Ascending aorta (tissue), 2 donors: ENCODE measurements at regions not wholly inside any gene's neighbourhood (a gene's known extent, or its start where the extent isn't known, plus 50 kb on each side); places are given as distances from the start of the nearest gene placed in this dataset.

ENCODE experiments used
- DNase-seq, 2 donors: peaks; one replicate each; pipeline ENCODE4 v3.0.0-alpha.2; 2019; ENCODE audit warnings: low spot score in 2 of 2
- H3K27ac ChIP-seq, 2 donors: fragments of 200-600 bp; sonication (generic); one replicate each; pipeline ENCODE4 v1.5.1; 2016 to 2017; ENCODE audit warnings: mild to moderate bottlenecking in 1 of 2
- H3K27me3 ChIP-seq: fragments of 200-600 bp; sonication (generic); one replicate; pipeline ENCODE4 v1.5.1; 2017
- H3K36me3 ChIP-seq, 2 donors: fragments of 200-600 bp; sonication (generic); one replicate each; pipeline ENCODE4 v1.5.1; 2016
- H3K4me1 ChIP-seq, 2 donors: fragments of 200-600 bp; sonication (generic); one replicate each; pipeline ENCODE4 v1.5.1; 2016 to 2017; ENCODE audit warnings: mild to moderate bottlenecking in 1 of 2
- H3K4me3 ChIP-seq, 2 donors: fragments of 200-600 bp; sonication (generic); one replicate each; pipeline ENCODE4 v1.5.1; 2016 to 2017; ENCODE audit warnings: mild to moderate bottlenecking in 1 of 2
- H3K9me3 ChIP-seq, 2 donors: fragments of 200-600 bp; sonication (generic); one replicate each; pipeline ENCODE4 v1.5.1; 2016
- intact Hi-C: fragments of 100-400 bp; cut with DNase I; formaldehyde crosslinking; loops from one replicate; pipeline ENCODE4 v1.15.1; 2023
- TF ChIP-seq, protein P1 (sequence below), 3 experiments: fragments of 200-600 bp in 2 of 3; fragments of 450-650 bp in 1 of 3; sonication (generic) in 2 of 3; IDR thresholded peaks; one replicate each; pipeline ENCODE4 v1.5.1; 2016 to 2019; ENCODE audit warnings: antibody characterized with exemption in 3 of 3, mild to moderate bottlenecking in 1 of 3, moderate library complexity in 1 of 3

DNA sequence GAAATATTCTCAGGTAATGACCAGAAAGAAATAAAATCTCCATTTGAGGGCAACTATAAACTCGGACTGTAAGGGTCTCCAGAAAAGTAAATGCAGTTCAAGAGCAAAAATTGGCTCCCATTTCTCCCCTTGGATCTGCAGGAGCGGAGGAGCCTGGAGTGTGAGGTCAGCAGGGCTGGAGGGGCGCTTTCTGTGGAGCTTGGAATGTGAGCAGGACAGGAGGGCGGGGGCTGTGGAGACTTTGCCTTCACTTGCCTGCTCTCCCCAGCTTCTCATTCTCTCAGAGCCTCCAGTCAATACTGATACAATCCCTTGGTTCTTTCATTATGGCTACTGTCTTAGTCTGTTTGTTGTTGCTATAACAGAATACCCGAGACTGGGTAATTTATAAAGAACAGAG lies 162.8 kb upstream of the ANKH start:
- TF ChIP-seq, protein P1, sequence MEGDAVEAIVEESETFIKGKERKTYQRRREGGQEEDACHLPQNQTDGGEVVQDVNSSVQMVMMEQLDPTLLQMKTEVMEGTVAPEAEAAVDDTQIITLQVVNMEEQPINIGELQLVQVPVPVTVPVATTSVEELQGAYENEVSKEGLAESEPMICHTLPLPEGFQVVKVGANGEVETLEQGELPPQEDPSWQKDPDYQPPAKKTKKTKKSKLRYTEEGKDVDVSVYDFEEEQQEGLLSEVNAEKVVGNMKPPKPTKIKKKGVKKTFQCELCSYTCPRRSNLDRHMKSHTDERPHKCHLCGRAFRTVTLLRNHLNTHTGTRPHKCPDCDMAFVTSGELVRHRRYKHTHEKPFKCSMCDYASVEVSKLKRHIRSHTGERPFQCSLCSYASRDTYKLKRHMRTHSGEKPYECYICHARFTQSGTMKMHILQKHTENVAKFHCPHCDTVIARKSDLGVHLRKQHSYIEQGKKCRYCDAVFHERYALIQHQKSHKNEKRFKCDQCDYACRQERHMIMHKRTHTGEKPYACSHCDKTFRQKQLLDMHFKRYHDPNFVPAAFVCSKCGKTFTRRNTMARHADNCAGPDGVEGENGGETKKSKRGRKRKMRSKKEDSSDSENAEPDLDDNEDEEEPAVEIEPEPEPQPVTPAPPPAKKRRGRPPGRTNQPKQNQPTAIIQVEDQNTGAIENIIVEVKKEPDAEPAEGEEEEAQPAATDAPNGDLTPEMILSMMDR (IDR thresholded peaks at IDR 0.05), result no peak
- intact Hi-C loops, result no loop called here

DNA sequence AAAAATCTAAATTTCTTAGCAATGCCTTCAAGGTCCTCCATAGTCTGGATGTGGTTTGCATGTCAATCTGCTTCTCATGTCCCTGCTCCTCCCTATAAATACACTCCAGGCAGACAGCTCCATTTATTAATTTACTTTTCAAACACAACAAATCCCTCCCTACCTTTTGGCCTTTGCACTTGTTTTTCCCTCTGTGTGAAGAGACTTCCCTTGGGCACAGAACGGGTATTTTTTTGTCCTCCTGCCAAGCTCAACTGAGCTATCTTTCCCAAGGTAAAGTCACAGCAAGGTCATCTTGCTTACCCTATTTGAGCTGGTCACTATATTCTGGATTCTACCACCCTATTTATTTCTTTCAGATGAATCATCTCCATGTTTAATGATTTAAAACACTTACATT lies 159.6 kb upstream of the ANKH start:
- Histone ChIP-seq H3K9me3 (no peaks in the 10 kb centered on the region), H3K36me3 (no peaks in the 10 kb centered on the region), H3K27me3 (no peaks in the 10 kb centered on the region), H3K27ac (no peak overlapping the region), H3K4me3 (no peak overlapping the region), H3K4me1 (peaks cover 0 to 6% of the 10 kb centered on the region in 2 donors)
- TF ChIP-seq, protein P1 (IDR thresholded peaks at IDR 0.05), result no peak
- intact Hi-C loops, result no loop called here
- no peak for DNase-seq

More for the DNA sequence above, 162.8 kb upstream of the ANKH start:
- H3K36me3 ChIP-seq, result no peaks in the 10 kb centered on the region
- peaks cover 0 to 5% of the 10 kb centered on the region in 2 donors for H3K9me3 ChIP-seq
- no peak overlapping the region for H3K27ac ChIP-seq
- DNase-seq, result no peak
- no peaks in the 10 kb centered on the region for H3K4me1 ChIP-seq
- H3K27me3 ChIP-seq, result no peaks in the 10 kb centered on the region
- H3K4me3 ChIP-seq, result no peak overlapping the region

DNA sequence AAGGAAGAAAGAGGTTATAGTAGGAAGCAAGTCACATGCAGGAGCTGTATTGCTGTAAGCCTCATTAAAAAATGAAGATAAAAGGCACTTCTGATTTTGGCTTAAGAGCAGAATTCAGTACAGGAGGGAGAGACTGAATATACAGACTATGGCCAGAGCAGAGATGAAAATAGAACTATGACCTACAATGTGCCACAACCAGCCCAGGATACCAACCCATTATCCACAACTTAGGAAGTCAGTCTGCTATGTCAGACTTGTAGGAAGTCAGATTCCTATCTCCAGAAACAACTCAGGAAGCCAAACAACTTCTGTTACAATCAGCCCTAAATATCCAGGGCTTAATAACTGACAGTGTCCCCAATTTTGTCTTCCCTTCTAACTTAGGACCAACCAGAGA lies 156.2 kb upstream of the ANKH start:
- TF ChIP-seq, protein P1 (IDR thresholded peaks at IDR 0.05), result no peak
- no peak for DNase-seq
- no peak overlapping the region for H3K4me3 ChIP-seq
- H3K4me1 ChIP-seq, result peaks cover 0 to 6% of the 10 kb centered on the region in 2 donors
- no peak overlapping the region for H3K27ac ChIP-seq
- intact Hi-C loops, result loop anchor here (10.0 kb wide), 1 partner anchor 807 kb away; no protein-coding TSS in a partner anchor
- no peaks in the 10 kb centered on the region for H3K36me3 ChIP-seq
- no peaks in the 10 kb centered on the region for H3K27me3 ChIP-seq
- H3K9me3 ChIP-seq, result no peaks in the 10 kb centered on the region

DNA sequence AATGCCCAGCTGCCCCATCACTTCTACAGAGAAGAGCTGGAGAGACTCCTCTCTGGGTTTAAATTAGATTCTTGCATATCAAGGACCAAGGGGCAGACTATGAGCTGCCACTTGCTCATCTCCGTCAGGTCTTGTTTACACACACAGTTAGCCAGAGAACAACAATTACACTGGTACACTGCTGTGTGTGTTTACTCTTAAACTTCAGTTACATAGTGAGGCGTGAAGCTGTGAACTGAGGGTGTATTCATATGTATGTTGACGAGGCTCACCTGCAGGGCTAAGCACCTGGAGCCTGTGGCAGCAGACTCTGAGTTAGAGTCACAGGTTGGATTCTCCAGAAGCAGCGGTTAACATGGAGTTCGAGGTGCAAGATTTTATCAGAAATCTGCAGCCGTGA lies 155.4 kb upstream of the ANKH start:
- Histone ChIP-seq H3K4me1 (peaks cover 0 to 6% of the 10 kb centered on the region in 2 donors), H3K4me3 (no peak overlapping the region), H3K9me3 (no peaks in the 10 kb centered on the region), H3K36me3 (no peaks in the 10 kb centered on the region), H3K27ac (peak overlapping the region in 1 of 2 donors; percentile 64), H3K27me3 (no peaks in the 10 kb centered on the region)
- intact Hi-C loops, result loop anchor here (10.0 kb wide), 1 partner anchor 808 kb away; no protein-coding TSS in a partner anchor
- DNase-seq, result no peak
- TF ChIP-seq, protein P1 (IDR thresholded peaks at IDR 0.05), result no peak

DNA sequence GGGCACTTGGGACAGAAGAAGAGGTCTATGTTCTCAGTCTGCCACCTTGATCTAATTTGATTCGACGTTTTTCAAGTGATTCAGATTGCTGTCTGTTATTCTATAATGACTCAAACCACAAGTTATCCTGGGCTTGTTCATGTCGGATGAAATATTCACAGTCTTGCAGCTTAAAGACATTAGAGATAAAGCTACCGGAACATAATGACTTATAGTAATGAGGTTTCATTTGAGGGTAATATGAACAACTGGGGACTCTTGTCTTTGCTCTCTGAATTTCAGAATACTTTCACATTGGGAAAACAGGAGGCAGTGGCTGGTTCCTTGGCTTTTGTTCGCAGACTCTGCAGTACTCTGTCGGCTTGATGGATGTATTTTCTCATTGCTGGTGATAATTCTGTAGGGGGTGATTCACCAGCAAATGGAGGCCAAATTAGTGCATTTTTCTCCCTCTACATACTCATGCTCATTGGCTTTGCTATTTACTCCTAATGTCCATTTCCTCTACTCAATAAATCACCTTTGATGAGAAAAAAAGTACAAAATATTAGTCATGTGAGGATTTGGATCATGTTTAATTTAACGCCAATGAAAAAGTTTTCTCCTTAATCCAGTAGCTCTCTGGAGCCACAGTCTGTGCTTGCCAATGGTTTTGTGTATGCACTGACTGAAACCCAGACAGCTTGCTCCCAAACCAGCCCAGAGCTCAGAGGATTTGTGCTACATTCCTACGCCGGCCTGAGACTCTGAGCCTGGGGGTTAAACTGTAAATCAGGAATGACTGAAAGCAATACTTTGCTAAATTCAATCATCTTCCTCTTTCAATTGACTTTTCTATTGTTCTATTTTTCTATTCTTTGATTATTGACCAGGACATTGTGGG lies 154.7 kb upstream of the ANKH start:
- no peaks in the 10 kb centered on the region for H3K27me3 ChIP-seq
- H3K4me1 ChIP-seq, result peaks cover 4 to 10% of the 10 kb centered on the region in 2 donors
- no peaks in the 10 kb centered on the region for H3K36me3 ChIP-seq
- intact Hi-C loops, result loop anchor here (10.0 kb wide), 1 partner anchor 809 kb away; no protein-coding TSS in a partner anchor
- TF ChIP-seq, protein P1 (IDR thresholded peaks at IDR 0.05), result no peak
- H3K9me3 ChIP-seq, result no peaks in the 10 kb centered on the region
- no peak for DNase-seq
- no peak overlapping the region for H3K4me3 ChIP-seq
- H3K27ac ChIP-seq, result peak overlapping the region; percentile 55 to 64
